HepG2 (cell line): ENCODE measurements at regions not wholly inside any gene's neighbourhood (a gene's known extent, or its start where the extent isn't known, plus 50 kb on each side); places are given as distances from the start of the nearest gene placed in this dataset.

Source experiments
- ATAC-seq: fragments of 200-7000 bp; cut with Tn5 transposase; 3 replicates; pipeline ENCODE4 v1.9.1; 2020; ENCODE audit warnings: mild to moderate bottlenecking, moderate library complexity
- BruUV-seq: library from RNA; stranded (reverse); fragments of 400-500 nt; replicated peaks from 2 replicates; lab custom pipeline; 2021; lab: Mats Ljungman, UMichigan
- CTCF ChIA-PET: fragments of 300-600 bp; formaldehyde crosslinking; extraction: SDS; loops from one replicate; lab custom pipeline; 2021; ENCODE audit warnings: low total read pairs, inconsistent platforms, low intra/inter-chr PET ratio; lab: Yijun Ruan, JAX
- POLR2A ChIA-PET: fragments of 350-600 bp; sonication (Branson Sonifier 250); formaldehyde crosslinking; loops from one replicate; lab custom pipeline; 2020; ENCODE audit warnings: antibody characterized with exemption, inconsistent platforms; lab: Yijun Ruan, JAX
- DNase-seq: peaks from one replicate; pipeline ENCODE4 v3.0.0-alpha.2; 2015; ENCODE audit warnings: low spot score
- FAIRE-seq: peaks from 3 replicates; lab custom pipeline; 2011; peaks lifted over from hg19 to GRCh38; lab: Jason Lieb, UNC
- H2AFZ ChIP-seq: one replicate; pipeline ENCODE4 v1.6.1; 2011; ENCODE audit warnings: low read length, inconsistent platforms
- H3K27ac ChIP-seq: fragments of 300-600 bp; 3 replicates; pipeline ENCODE4 v1.8.0; 2011; ENCODE audit warnings: mixed run types, mild to moderate bottlenecking, mixed read lengths, low read length, inconsistent platforms; ENCODE audit not compliant: insufficient read depth; ENCODE audit errors: extremely low read length
- H3K27me3 ChIP-seq, 2 experiments: fragments of 200-600 bp in 1 of 2; 2 replicates in 1 of 2; 3 replicates in 1 of 2; pipeline versions ENCODE4 v1.6.0 to v1.8.0; 2011; ENCODE audit warnings: low read length in 2 of 2, mild to moderate bottlenecking in 2 of 2, moderate library complexity in 2 of 2, inconsistent platforms in 1 of 2; ENCODE audit not compliant: insufficient read depth in 2 of 2, control insufficient read depth in 1 of 2
- H3K36me3 ChIP-seq, 2 experiments: fragments of 200-600 bp in 1 of 2; replicated peaks in 1 of 2; 2 replicates in 1 of 2; 3 replicates in 1 of 2; pipeline versions ENCODE4 v1.5.1 to v1.8.0; 2011; ENCODE audit warnings: low read length in 2 of 2, inconsistent platforms in 1 of 2; ENCODE audit not compliant: insufficient read depth in 2 of 2, control insufficient read depth in 1 of 2
- H3K4me1 ChIP-seq: 2 replicates; pipeline ENCODE4 v1.5.1; 2012; ENCODE audit warnings: low read length, inconsistent platforms; ENCODE audit not compliant: insufficient read depth
- H3K4me2 ChIP-seq: 2 replicates; pipeline ENCODE4 v1.6.0; 2011; ENCODE audit warnings: low read depth, low read length, inconsistent platforms
- H3K4me3 ChIP-seq, 3 experiments: fragments of 200-600 bp in 1 of 3; sonication (generic), shearing (Covaris generic) in 1 of 3; replicated peaks in 1 of 3; 2 replicates each; pipeline ENCODE4 v1.5.1; 2011 to 2016; ENCODE audit warnings: low read length in 3 of 3, inconsistent platforms in 2 of 3, low read depth in 2 of 3, mild to moderate bottlenecking in 2 of 3, control low read depth in 1 of 3, mixed read lengths in 1 of 3; ENCODE audit not compliant: insufficient read depth in 1 of 3
- H3K79me2 ChIP-seq: one replicate; pipeline ENCODE4 v1.6.1; 2011; ENCODE audit warnings: low read length, inconsistent platforms; ENCODE audit not compliant: insufficient read depth
- H3K9ac ChIP-seq: 2 replicates; pipeline ENCODE4 v1.6.0; 2011; ENCODE audit warnings: mild to moderate bottlenecking, low read depth, low read length, inconsistent platforms; ENCODE audit not compliant: insufficient read depth
- H3K9me3 ChIP-seq: 2 replicates; pipeline ENCODE4 v1.5.1; 2012; ENCODE audit warnings: mild to moderate bottlenecking, low read length
- H4K20me1 ChIP-seq: 2 replicates; pipeline ENCODE4 v1.6.0; 2011; ENCODE audit warnings: inconsistent platforms, mild to moderate bottlenecking, low read length, moderate library complexity; ENCODE audit not compliant: insufficient read depth
- CC2D1A ChIP-seq: sonication (generic); formaldehyde crosslinking; IDR thresholded peaks from 2 replicates; pipeline ENCODE4 v1.8.1; 2023; ENCODE audit warnings: mild to moderate bottlenecking, missing genetic modification reagents
- HNRNPK ChIP-seq: fragments of 200-400 bp; formaldehyde crosslinking; IDR thresholded peaks from 2 replicates; pipeline ENCODE4 v1.6.1; 2018; ENCODE audit warnings: low read length, low read depth, moderate library complexity, mild to moderate bottlenecking; ENCODE audit not compliant: poor library complexity, severe bottlenecking
- HOXA5 ChIP-seq: sonication (generic); formaldehyde crosslinking; IDR thresholded peaks from 2 replicates; pipeline ENCODE4 v1.4.0; 2020; ENCODE audit warnings: missing genetic modification reagents
- SIX1 ChIP-seq: sonication (generic); formaldehyde crosslinking; IDR thresholded peaks from 2 replicates; pipeline ENCODE4 v1.4.0; 2020; ENCODE audit warnings: missing genetic modification reagents, borderline replicate concordance
- SNRNP70 ChIP-seq: fragments of 200-400 bp; formaldehyde crosslinking; IDR thresholded peaks from 2 replicates; pipeline ENCODE4 v1.6.1; 2017; ENCODE audit warnings: mild to moderate bottlenecking, low read depth, low read length, moderate library complexity
- ZNF234 ChIP-seq: sonication (generic); formaldehyde crosslinking; conservative IDR thresholded peaks from 2 replicates; pipeline ENCODE4 v1.5.1; 2020; ENCODE audit warnings: mild to moderate bottlenecking, missing genetic modification reagents
- ZNF30 ChIP-seq: sonication (generic); formaldehyde crosslinking; IDR thresholded peaks from 2 replicates; pipeline ENCODE4 v1.5.0; 2020; ENCODE audit warnings: mild to moderate bottlenecking, missing genetic modification reagents
- ZNF326 ChIP-seq: sonication (generic); formaldehyde crosslinking; IDR thresholded peaks from 2 replicates; pipeline ENCODE4 v1.4.0; 2020; ENCODE audit warnings: missing genetic modification reagents, borderline replicate concordance
- ZSCAN30 ChIP-seq: sonication (generic); formaldehyde crosslinking; IDR thresholded peaks from 2 replicates; pipeline ENCODE4 v1.5.0; 2020; ENCODE audit warnings: mild to moderate bottlenecking, missing genetic modification reagents
- WGBS: methylation state at CpG from one replicate; pipeline ENCODE4 v1.1.6; 2017; ENCODE audit warnings: low lambda C conversion rate; 5-methylcytosine and 5-hydroxymethylcytosine counted together
- in situ Hi-C: cut with HindIII; loops from 2 replicates; pipeline ENCODE4 v1.10.0; 2017; ENCODE audit warnings: low pct_unique_long_range_greater_than_20kb; ENCODE audit not compliant: extremely low pct_ligation_motif_present
- intact Hi-C: fragments of 100-400 bp; cut with micrococcal nuclease; formaldehyde crosslinking; loops from one replicate; pipeline ENCODE4 v1.10.0; 2022; ENCODE audit not compliant: unreplicated experiment
- TF ChIP-seq, protein P1 (sequence below): sonication (generic); formaldehyde crosslinking; IDR thresholded peaks from 2 replicates; pipeline ENCODE4 v1.5.0; 2020; ENCODE audit warnings: missing genetic modification reagents
- TF ChIP-seq, protein P2 (sequence below): sonication (generic); formaldehyde crosslinking; IDR thresholded peaks from 2 replicates; pipeline ENCODE4 v1.5.0; 2020; ENCODE audit warnings: missing genetic modification reagents
- TF ChIP-seq, protein P3 (sequence below): sonication (generic); formaldehyde crosslinking; IDR thresholded peaks from 2 replicates; pipeline ENCODE4 v1.5.0; 2020; ENCODE audit warnings: mild to moderate bottlenecking, missing genetic modification reagents

DNA sequence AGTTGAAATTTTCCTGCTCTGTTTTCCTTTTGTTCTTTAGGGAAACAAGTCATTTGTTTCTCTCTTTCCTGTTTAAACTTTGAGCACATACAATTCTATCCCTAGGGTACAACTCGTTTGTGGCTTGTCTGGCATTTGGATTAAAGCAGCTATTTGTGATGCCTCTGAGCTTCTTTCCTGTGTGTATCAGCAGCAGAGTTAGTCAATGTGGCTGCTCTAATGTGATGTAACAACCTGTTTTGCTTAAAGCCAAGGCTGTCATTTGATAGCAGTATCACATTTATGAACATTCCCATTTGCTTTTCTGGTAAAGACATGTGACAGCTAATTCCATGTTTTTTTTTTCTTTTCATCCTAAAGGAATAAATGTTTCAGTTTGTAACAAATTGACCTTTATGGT lies 314.3 kb upstream of the CHD1 start:
- Histone ChIP-seq H3K4me1 (no peaks in the 10 kb centered on the region), H3K9ac (no peak overlapping the region), H3K27me3 (no peaks in the 10 kb centered on the region), H3K4me2 (no peak overlapping the region), H3K79me2 (no peaks in the 10 kb centered on the region), H2AFZ (no peak overlapping the region), H3K9me3 (no peaks in the 10 kb centered on the region), H4K20me1 (no peaks in the 10 kb centered on the region), H3K4me3 (no peak overlapping the region), H3K36me3 (no peaks in the 10 kb centered on the region), H3K27ac (no peak overlapping the region)
- no peak for TF ChIP-seq ZNF30 (CRISPR knock-in tag)
- TF ChIP-seq, protein P1, sequence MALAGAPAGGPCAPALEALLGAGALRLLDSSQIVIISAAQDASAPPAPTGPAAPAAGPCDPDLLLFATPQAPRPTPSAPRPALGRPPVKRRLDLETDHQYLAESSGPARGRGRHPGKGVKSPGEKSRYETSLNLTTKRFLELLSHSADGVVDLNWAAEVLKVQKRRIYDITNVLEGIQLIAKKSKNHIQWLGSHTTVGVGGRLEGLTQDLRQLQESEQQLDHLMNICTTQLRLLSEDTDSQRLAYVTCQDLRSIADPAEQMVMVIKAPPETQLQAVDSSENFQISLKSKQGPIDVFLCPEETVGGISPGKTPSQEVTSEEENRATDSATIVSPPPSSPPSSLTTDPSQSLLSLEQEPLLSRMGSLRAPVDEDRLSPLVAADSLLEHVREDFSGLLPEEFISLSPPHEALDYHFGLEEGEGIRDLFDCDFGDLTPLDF, result no peak
- TF ChIP-seq, protein P2, sequence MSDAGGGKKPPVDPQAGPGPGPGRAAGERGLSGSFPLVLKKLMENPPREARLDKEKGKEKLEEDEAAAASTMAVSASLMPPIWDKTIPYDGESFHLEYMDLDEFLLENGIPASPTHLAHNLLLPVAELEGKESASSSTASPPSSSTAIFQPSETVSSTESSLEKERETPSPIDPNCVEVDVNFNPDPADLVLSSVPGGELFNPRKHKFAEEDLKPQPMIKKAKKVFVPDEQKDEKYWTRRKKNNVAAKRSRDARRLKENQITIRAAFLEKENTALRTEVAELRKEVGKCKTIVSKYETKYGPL (CRISPR knock-in tag), result no peak
- TF ChIP-seq CC2D1A (CRISPR knock-in tag), result no peak
- no peak for TF ChIP-seq SIX1 (CRISPR knock-in tag)
- no peak for TF ChIP-seq SNRNP70
- TF ChIP-seq, protein P3, sequence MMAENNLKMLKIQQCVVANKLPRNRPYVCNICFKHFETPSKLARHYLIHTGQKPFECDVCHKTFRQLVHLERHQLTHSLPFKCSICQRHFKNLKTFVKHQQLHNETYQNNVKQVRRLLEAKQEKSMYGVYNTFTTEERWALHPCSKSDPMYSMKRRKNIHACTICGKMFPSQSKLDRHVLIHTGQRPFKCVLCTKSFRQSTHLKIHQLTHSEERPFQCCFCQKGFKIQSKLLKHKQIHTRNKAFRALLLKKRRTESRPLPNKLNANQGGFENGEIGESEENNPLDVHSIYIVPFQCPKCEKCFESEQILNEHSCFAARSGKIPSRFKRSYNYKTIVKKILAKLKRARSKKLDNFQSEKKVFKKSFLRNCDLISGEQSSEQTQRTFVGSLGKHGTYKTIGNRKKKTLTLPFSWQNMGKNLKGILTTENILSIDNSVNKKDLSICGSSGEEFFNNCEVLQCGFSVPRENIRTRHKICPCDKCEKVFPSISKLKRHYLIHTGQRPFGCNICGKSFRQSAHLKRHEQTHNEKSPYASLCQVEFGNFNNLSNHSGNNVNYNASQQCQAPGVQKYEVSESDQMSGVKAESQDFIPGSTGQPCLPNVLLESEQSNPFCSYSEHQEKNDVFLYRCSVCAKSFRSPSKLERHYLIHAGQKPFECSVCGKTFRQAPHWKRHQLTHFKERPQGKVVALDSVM, result no peak
- no peak for TF ChIP-seq ZNF326 (CRISPR knock-in tag)
- TF ChIP-seq ZSCAN30 (CRISPR knock-in tag), result no peak
- TF ChIP-seq HOXA5 (CRISPR knock-in tag), result no peak
- TF ChIP-seq HNRNPK, result no peak
- no peak for TF ChIP-seq ZNF234 (CRISPR knock-in tag)
- ChIA-PET CTCF (no interaction called here), POLR2A (no interaction called here)
- intact Hi-C loops (no loop called here), in situ Hi-C loops (no loop called here)
- 0% methylated on average over 1 of the region's 1 CpG for WGBS
- DNase-seq, result no peak
- no TSS peak for BruUV-seq
- no peak for FAIRE-seq
- no peak for ATAC-seq
